GM10266 (cell line): ENCODE measurements at regions not wholly inside any gene's neighbourhood (a gene's known extent, or its start where the extent isn't known, plus 50 kb on each side); places are given as distances from the start of the nearest gene placed in this dataset.
"Not testable (repeated sequence)": the region's sequence is repeated elsewhere in the genome, so short reads cannot be mapped to it uniquely, and the experiment has no call there.

Source experiments
- DNase-seq: peaks from one replicate; pipeline ENCODE4 v3.0.0; 2012; ENCODE audit errors: extremely low spot score
- CTCF ChIP-seq: IDR thresholded peaks from 2 replicates; pipeline ENCODE4 v1.5.1; 2012; ENCODE audit warnings: mild to moderate bottlenecking, low read depth; ENCODE audit not compliant: control insufficient read depth, insufficient read depth; ENCODE audit errors: missing control alignments

- no peak for TF ChIP-seq CTCF
- DNase-seq = no peak
These were observed 228.1 kb upstream of the TFPI start for GRCh38 chr2:187782301-187782700.

- DNase-seq = no peak
- no peak for TF ChIP-seq CTCF
These were observed 229.2 kb upstream of the TFPI start for GRCh38 chr2:187783446-187783845.

GRCh38 chr2:187784138-187784537, 229.9 kb upstream of the TFPI start:
- not testable (repeated sequence) for DNase-seq

GRCh38 chr2:187799601-187800000, 245.4 kb upstream of the TFPI start:
- DNase-seq = no peak
- no peak for TF ChIP-seq CTCF

- TF ChIP-seq CTCF = no peak
- DNase-seq = no peak
These were observed 249.6 kb upstream of the TFPI start for GRCh38 chr2:187803816-187804215.

- TF ChIP-seq CTCF = no peak
- DNase-seq = no peak
These were observed 260.9 kb upstream of the TFPI start for GRCh38 chr2:187815113-187815512.

GRCh38 chr2:187819624-187820023, 265.4 kb upstream of the TFPI start:
- no peak for DNase-seq
- TF ChIP-seq CTCF = no peak

GRCh38 chr2:187825108-187825507, 270.9 kb upstream of the TFPI start:
- no peak for DNase-seq
- no peak for TF ChIP-seq CTCF
